Psoas muscle (tissue), 7 donors: ENCODE measurements at regions not wholly inside any gene's neighbourhood (a gene's known extent, or its start where the extent isn't known, plus 50 kb on each side); places are given as distances from the start of the nearest gene placed in this dataset.
"Not testable (repeated sequence)": the region's sequence is repeated elsewhere in the genome, so short reads cannot be mapped to it uniquely, and the experiment has no call there.

Source experiments
- ATAC-seq, 4 donors: fragments of 200-7000 bp; cut with Tn5 transposase; one replicate each; pipeline ENCODE4 v1.9.1; 2020; ENCODE audit warnings: moderate library complexity in 3 of 4, mild to moderate bottlenecking in 2 of 4
- DNase-seq, 2 donors: peaks; one replicate each; pipeline ENCODE4 v3.0.0-alpha.2; 2020
- H3K27ac ChIP-seq: fragments of 200-600 bp; one replicate; pipeline ENCODE4 v1.8.0; 2022
- H3K27me3 ChIP-seq, 3 donors: fragments of 200-600 bp in 1 of 3; one replicate each; pipeline versions ENCODE4 v1.6.1 to v1.8.0; 2013 to 2022; ENCODE audit warnings: low read length in 2 of 3, mild to moderate bottlenecking in 2 of 3, moderate library complexity in 1 of 3; ENCODE audit not compliant: insufficient read depth in 3 of 3
- H3K36me3 ChIP-seq, 2 donors: fragments of 200-600 bp in 1 of 2; one replicate each; pipeline versions ENCODE4 v1.6.1 to v1.8.0; 2013 to 2022; ENCODE audit warnings: low read depth in 1 of 2, mild to moderate bottlenecking in 1 of 2, moderate library complexity in 1 of 2; ENCODE audit not compliant: insufficient read depth in 1 of 2
- H3K4me1 ChIP-seq: fragments of 200-600 bp; one replicate; pipeline ENCODE4 v1.8.0; 2022
- H3K4me3 ChIP-seq: fragments of 200-600 bp; one replicate; pipeline ENCODE4 v1.8.0; 2022; ENCODE audit warnings: mild to moderate bottlenecking
- H3K9me3 ChIP-seq: fragments of 200-600 bp; one replicate; pipeline ENCODE4 v1.8.0; 2022
- WGBS, 3 donors: extraction: QIAGEN DNeasy Blood & Tissue Kit; methylation state at CpG; one replicate each; pipeline versions ENCODE4 v1.1.6 to v1.1.7; 2013; 5-methylcytosine and 5-hydroxymethylcytosine counted together
- intact Hi-C, 2 donors: fragments of 100-400 bp; cut with DNase I; formaldehyde crosslinking; loops; one replicate each; pipeline versions ENCODE4 v1.11.0 to v1.14.2; 2022
- TF ChIP-seq, protein P1 (sequence below): fragments of 200-600 bp; IDR thresholded peaks from one replicate; pipeline ENCODE4 v1.8.0; 2022; ENCODE audit warnings: antibody characterized with exemption
- donor health status: healthy with polysubstance abuse.
- donor health status: DM: no; HTN: no; CAD: no; lungs with moderate emphysema.
- donor health status: Bipolar disorder and iron deficiency.
- donor health status: healthy.
- donor health status: DM: yes; HTN: yes; CAD: no.
- donor health status: DM: no; HTN: no; CAD: no.
- donor health status: DM: yes; HTN: yes; CAD: no.

DNA sequence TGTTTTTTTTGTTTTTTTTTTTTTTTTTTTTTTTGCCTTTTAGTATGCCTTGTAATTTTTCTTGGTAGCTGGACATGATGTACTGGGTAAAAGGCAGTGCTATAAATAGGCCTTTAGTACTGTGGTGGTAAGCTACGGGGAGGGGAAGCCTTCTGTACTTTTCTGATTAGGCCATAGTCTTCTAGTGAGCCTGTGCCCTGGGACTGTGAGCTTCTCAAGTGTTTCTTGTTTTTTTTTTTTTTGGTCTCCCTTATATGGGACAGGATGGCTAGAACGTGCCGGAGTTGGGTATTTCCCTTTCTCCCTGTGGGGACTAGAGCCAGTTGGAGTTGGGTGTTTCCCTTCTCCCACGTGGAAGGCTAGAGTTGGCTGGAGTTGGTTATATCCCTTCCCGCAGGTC lies 59.4 kb upstream of the PRELID3B start:
- no peaks in the 10 kb centered on the region for H3K36me3 ChIP-seq
- no peaks in the 10 kb centered on the region for H3K4me1 ChIP-seq
- no peak for DNase-seq
- H3K27ac ChIP-seq: no peak overlapping the region
- 25 to 51% (median 34%) methylated on average over 5 of the region's 5 CpGs for WGBS, 3 donors
- H3K9me3 ChIP-seq: no peaks in the 10 kb centered on the region
- TF ChIP-seq, protein P1, sequence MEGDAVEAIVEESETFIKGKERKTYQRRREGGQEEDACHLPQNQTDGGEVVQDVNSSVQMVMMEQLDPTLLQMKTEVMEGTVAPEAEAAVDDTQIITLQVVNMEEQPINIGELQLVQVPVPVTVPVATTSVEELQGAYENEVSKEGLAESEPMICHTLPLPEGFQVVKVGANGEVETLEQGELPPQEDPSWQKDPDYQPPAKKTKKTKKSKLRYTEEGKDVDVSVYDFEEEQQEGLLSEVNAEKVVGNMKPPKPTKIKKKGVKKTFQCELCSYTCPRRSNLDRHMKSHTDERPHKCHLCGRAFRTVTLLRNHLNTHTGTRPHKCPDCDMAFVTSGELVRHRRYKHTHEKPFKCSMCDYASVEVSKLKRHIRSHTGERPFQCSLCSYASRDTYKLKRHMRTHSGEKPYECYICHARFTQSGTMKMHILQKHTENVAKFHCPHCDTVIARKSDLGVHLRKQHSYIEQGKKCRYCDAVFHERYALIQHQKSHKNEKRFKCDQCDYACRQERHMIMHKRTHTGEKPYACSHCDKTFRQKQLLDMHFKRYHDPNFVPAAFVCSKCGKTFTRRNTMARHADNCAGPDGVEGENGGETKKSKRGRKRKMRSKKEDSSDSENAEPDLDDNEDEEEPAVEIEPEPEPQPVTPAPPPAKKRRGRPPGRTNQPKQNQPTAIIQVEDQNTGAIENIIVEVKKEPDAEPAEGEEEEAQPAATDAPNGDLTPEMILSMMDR: no peak
- intact Hi-C loops: no loop called here
- ATAC-seq: peak in 2 of 4 donors; percentile 75 to 76
- H3K4me3 ChIP-seq: no peak overlapping the region
- H3K27me3 ChIP-seq: no peaks in the 10 kb centered on the region

- intact Hi-C loops, H3K27me3 ChIP-seq, ATAC-seq, H3K9me3 ChIP-seq, H3K4me3 ChIP-seq, H3K27ac ChIP-seq, H3K4me1 ChIP-seq, DNase-seq, H3K36me3 ChIP-seq: not testable (repeated sequence)
- WGBS, 3 donors: 42 to 47% (median 46%) methylated on average over 3 of the region's 3 CpGs
These were observed 57.3 kb upstream of the PRELID3B start for GRCh38 chr20:59099864-59100263.

- no peaks in the 10 kb centered on the region for H3K36me3 ChIP-seq
- no peak overlapping the region for H3K27ac ChIP-seq
- intact Hi-C loops: no loop called here
- DNase-seq (no peak), ATAC-seq (no peak)
- 81 to 86% (median 84%) methylated on average over 3 of the region's 3 CpGs for WGBS, 3 donors
- TF ChIP-seq, protein P1: no peak
- H3K9me3 ChIP-seq: no peaks in the 10 kb centered on the region
- H3K4me1 ChIP-seq: no peaks in the 10 kb centered on the region
- H3K27me3 ChIP-seq: no peaks in the 10 kb centered on the region
- no peak overlapping the region for H3K4me3 ChIP-seq
These were observed 52.6 kb upstream of the PRELID3B start for GRCh38 chr20:59095140-59095539.

DNA sequence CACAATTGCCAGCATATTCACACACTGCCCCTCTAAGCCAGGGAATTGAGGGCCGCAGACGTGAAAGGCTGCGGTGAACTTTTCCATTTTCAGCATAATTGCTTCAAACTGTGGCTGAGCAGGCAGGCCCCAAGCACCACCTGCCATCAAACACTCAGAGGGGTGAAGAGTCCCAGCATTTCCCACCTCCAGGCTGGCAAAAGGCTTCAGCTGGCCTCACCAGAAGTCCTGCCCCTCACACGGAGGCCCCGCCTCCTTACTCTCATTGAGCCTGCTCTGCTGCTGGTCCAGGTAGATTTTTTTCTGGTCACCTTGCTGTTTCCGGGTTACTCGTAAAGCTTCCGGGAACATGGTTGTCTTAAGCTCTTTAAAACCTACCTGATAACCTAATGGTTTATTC lies 52.0 kb upstream of the PRELID3B start:
- 69 to 81% (median 73%) methylated on average over 8 of the region's 8 CpGs for WGBS, 3 donors
- Histone ChIP-seq H3K36me3 (no peaks in the 10 kb centered on the region), H3K9me3 (no peaks in the 10 kb centered on the region), H3K27ac (no peak overlapping the region), H3K4me1 (no peaks in the 10 kb centered on the region), H3K4me3 (no peak overlapping the region), H3K27me3 (no peaks in the 10 kb centered on the region)
- DNase-seq (no peak), ATAC-seq (no peak)
- intact Hi-C loops: no loop called here
- TF ChIP-seq, protein P1: no peak
